HEK293 (cell line): ENCODE measurements at regions not wholly inside any gene's neighbourhood (a gene's known extent, or its start where the extent isn't known, plus 50 kb on each side); places are given as distances from the start of the nearest gene placed in this dataset.

Source experiments
- CTCF ChIA-PET: fragments of 350-600 bp; formaldehyde crosslinking; extraction: SDS; loops from one replicate; lab custom pipeline; 2021; ENCODE audit warnings: antibody characterized with exemption; lab: Yijun Ruan, JAX
- POLR2A ChIA-PET: fragments of 300-600 bp; formaldehyde crosslinking; extraction: SDS; loops from one replicate; lab custom pipeline; 2020; ENCODE audit warnings: antibody characterized with exemption, inconsistent platforms; lab: Yijun Ruan, JAX
- H3K27ac ChIP-seq: fragments of 200-500 bp; sonication (Bioruptor generic); 2 replicates; pipeline ENCODE4 v1.5.1; 2014; ENCODE audit warnings: low read depth, low read length, control low read depth, inconsistent platforms; ENCODE audit errors: extremely low read depth
- H3K36me3 ChIP-seq, 2 experiments: fragments of 200-500 bp in 1 of 2; sonication (Bioruptor generic) in 1 of 2; 1 replicate in 1 of 2; 2 replicates in 1 of 2; pipeline ENCODE4 v1.5.1; 2014 to 2017; ENCODE audit warnings: inconsistent platforms in 2 of 2, low read length in 2 of 2; ENCODE audit not compliant: control insufficient read depth in 2 of 2, insufficient read depth in 1 of 2
- H3K4me1 ChIP-seq: fragments of 200-500 bp; sonication (Bioruptor generic); 2 replicates; pipeline ENCODE4 v1.5.1; 2014; ENCODE audit warnings: mild to moderate bottlenecking, low read length, inconsistent platforms; ENCODE audit not compliant: control insufficient read depth, insufficient read depth
- H3K4me3 ChIP-seq: 2 replicates; pipeline ENCODE4 v1.5.1; 2011; ENCODE audit warnings: low read depth, mild to moderate bottlenecking, control low read depth, low read length, moderate library complexity
- H3K9me3 ChIP-seq: fragments of 200-500 bp; sonication (Bioruptor generic); 2 replicates; pipeline ENCODE4 v1.5.1; 2014; ENCODE audit warnings: low read depth, low read length, inconsistent platforms; ENCODE audit not compliant: control insufficient read depth, insufficient read depth
- GLIS1 ChIP-seq: fragments of 450-650 bp; formaldehyde crosslinking; IDR thresholded peaks from 2 replicates; pipeline ENCODE4 v1.5.1; 2016; ENCODE audit warnings: missing biosample characterization, missing genetic modification characterization
- KLF1 ChIP-seq: fragments of 450-650 bp; formaldehyde crosslinking; IDR thresholded peaks from 2 replicates; pipeline ENCODE4 v1.5.1; 2016; ENCODE audit warnings: missing biosample characterization, missing genetic modification characterization
- OVOL3 ChIP-seq: fragments of 450-650 bp; formaldehyde crosslinking; IDR thresholded peaks from 2 replicates; pipeline ENCODE4 v1.5.1; 2016; ENCODE audit warnings: missing biosample characterization, missing genetic modification characterization
- PRDM1 ChIP-seq: fragments of 450-650 bp; formaldehyde crosslinking; IDR thresholded peaks from 2 replicates; pipeline ENCODE4; 2016; ENCODE audit warnings: missing biosample characterization, missing genetic modification characterization
- SP2 ChIP-seq: fragments of 450-650 bp; formaldehyde crosslinking; IDR thresholded peaks from 2 replicates; pipeline ENCODE4 v1.5.1; 2016; ENCODE audit warnings: missing biosample characterization, missing genetic modification characterization
- ZNF10 ChIP-seq: fragments of 450-650 bp; formaldehyde crosslinking; IDR thresholded peaks from 2 replicates; pipeline ENCODE4 v1.5.1; 2017; ENCODE audit warnings: missing biosample characterization, missing genetic modification characterization
- ZNF157 ChIP-seq: fragments of 450-650 bp; formaldehyde crosslinking; IDR thresholded peaks from 2 replicates; pipeline ENCODE4 v1.5.1; 2016; ENCODE audit warnings: missing biosample characterization, missing genetic modification characterization
- ZNF214 ChIP-seq: fragments of 450-650 bp; formaldehyde crosslinking; IDR thresholded peaks from 2 replicates; pipeline ENCODE4 v1.5.1; 2017; ENCODE audit warnings: missing biosample characterization, mild to moderate bottlenecking, missing genetic modification characterization, borderline replicate concordance
- ZNF239 ChIP-seq: fragments of 450-650 bp; formaldehyde crosslinking; IDR thresholded peaks from 2 replicates; pipeline ENCODE4 v1.5.1; 2016; ENCODE audit warnings: missing biosample characterization, missing genetic modification characterization
- ZNF335 ChIP-seq: fragments of 450-650 bp; formaldehyde crosslinking; conservative IDR thresholded peaks from 2 replicates; pipeline ENCODE4 v1.5.1; 2016; ENCODE audit warnings: missing biosample characterization, missing genetic modification characterization
- ZNF37A ChIP-seq: fragments of 450-650 bp; IDR thresholded peaks from 2 replicates; pipeline ENCODE4 v1.5.1; 2018; ENCODE audit warnings: missing biosample characterization, missing genetic modification characterization
- ZNF544 ChIP-seq: fragments of 450-650 bp; formaldehyde crosslinking; IDR thresholded peaks from 2 replicates; pipeline ENCODE4 v1.5.0; 2017; ENCODE audit warnings: missing biosample characterization, missing genetic modification characterization
- ZNF555 ChIP-seq: fragments of 450-650 bp; formaldehyde crosslinking; conservative IDR thresholded peaks from 2 replicates; pipeline ENCODE4 v1.5.1; 2017; ENCODE audit warnings: missing biosample characterization, mild to moderate bottlenecking, missing genetic modification characterization, inconsistent platforms
- TF ChIP-seq, protein P1 (sequence below): fragments of 450-650 bp; formaldehyde crosslinking; conservative IDR thresholded peaks from 2 replicates; pipeline ENCODE4 v1.5.1; 2016; ENCODE audit warnings: low read depth, missing biosample characterization, missing genetic modification characterization
- TF ChIP-seq, protein P2 (sequence below): fragments of 450-650 bp; formaldehyde crosslinking; IDR thresholded peaks from 2 replicates; pipeline ENCODE4 v1.5.1; 2016; ENCODE audit warnings: missing biosample characterization, missing genetic modification characterization, borderline replicate concordance
- TF ChIP-seq, protein P3 (sequence below): fragments of 450-650 bp; formaldehyde crosslinking; IDR thresholded peaks from 2 replicates; pipeline ENCODE4 v1.5.1; 2016; ENCODE audit warnings: missing biosample characterization, missing genetic modification characterization

DNA sequence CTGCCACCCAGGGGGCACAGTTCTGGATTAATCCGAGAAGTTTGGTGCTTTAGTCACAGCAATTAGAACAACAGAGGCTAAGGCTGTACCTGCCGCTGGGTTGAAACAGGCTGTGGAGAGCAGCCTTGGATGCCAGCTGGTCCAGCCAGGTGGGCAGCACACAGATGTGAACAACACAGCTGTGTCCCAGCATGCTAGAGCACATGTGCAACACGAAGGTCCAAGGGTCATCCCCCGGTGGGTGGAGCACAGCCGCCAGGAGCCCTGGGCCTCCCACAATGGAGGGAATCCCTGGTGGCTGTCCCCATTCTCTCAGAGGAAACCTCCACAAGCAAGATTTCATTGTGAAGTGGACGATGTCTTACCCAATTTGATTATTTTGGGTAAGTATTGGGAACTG is 99.2 kb upstream of the SYNDIG1 start (continued):
- TF ChIP-seq, protein P1, sequence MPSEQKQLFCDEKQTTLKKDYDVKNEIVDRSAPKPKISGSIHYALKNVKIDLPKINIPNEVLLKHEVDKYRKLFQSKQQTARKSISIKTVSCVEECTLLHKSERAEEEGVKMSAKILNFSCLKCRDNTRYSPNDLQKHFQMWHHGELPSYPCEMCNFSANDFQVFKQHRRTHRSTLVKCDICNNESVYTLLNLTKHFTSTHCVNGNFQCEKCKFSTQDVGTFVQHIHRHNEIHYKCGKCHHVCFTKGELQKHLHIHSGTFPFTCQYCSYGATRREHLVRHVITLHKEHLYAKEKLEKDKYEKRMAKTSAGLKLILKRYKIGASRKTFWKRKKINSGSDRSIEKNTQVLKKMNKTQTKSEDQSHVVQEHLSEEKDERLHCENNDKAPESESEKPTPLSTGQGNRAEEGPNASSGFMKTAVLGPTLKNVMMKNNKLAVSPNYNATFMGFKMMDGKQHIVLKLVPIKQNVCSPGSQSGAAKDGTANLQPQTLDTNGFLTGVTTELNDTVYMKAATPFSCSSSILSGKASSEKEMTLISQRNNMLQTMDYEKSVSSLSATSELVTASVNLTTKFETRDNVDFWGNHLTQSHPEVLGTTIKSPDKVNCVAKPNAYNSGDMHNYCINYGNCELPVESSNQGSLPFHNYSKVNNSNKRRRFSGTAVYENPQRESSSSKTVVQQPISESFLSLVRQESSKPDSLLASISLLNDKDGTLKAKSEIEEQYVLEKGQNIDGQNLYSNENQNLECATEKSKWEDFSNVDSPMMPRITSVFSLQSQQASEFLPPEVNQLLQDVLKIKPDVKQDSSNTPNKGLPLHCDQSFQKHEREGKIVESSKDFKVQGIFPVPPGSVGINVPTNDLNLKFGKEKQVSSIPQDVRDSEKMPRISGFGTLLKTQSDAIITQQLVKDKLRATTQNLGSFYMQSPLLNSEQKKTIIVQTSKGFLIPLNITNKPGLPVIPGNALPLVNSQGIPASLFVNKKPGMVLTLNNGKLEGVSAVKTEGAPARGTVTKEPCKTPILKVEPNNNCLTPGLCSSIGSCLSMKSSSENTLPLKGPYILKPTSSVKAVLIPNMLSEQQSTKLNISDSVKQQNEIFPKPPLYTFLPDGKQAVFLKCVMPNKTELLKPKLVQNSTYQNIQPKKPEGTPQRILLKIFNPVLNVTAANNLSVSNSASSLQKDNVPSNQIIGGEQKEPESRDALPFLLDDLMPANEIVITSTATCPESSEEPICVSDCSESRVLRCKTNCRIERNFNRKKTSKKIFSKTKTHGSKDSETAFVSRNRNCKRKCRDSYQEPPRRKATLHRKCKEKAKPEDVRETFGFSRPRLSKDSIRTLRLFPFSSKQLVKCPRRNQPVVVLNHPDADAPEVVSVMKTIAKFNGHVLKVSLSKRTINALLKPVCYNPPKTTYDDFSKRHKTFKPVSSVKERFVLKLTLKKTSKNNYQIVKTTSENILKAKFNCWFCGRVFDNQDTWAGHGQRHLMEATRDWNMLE (tag by site-specific recombination), result no peak

DNA sequence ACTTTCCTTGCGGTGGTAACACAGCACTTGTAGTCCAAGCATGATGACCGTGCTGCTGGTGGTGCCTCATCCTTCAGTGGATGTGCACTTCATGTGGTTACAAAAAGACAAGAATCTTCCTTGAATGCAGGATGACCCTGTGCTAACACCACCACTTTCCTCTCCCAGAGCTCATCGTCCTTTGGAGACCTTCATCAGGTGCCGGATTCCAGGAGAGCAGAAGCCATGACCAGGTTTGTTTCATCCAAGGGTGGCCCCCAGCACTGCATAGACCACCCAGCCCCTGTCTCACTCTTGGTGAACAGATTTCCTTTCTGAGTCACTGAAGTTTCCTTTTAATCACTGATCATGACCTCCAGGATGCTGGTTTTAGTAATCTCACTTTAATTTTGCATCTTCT is 101.2 kb upstream of the SYNDIG1 start:
- Histone ChIP-seq H3K9me3 (no peaks in the 10 kb centered on the region), H3K4me1 (no peaks in the 10 kb centered on the region), H3K27ac (no peak overlapping the region), H3K4me3 (no peak overlapping the region), H3K36me3 (no peaks in the 10 kb centered on the region)
- CTCF ChIA-PET, result no interaction called here
- no peak for TF ChIP-seq ZNF214
- TF ChIP-seq ZNF10 (tag by site-specific recombination), result peak; percentile 49; the same call in 1 of the 2 replicates
- POLR2A ChIA-PET, result no interaction called here

DNA sequence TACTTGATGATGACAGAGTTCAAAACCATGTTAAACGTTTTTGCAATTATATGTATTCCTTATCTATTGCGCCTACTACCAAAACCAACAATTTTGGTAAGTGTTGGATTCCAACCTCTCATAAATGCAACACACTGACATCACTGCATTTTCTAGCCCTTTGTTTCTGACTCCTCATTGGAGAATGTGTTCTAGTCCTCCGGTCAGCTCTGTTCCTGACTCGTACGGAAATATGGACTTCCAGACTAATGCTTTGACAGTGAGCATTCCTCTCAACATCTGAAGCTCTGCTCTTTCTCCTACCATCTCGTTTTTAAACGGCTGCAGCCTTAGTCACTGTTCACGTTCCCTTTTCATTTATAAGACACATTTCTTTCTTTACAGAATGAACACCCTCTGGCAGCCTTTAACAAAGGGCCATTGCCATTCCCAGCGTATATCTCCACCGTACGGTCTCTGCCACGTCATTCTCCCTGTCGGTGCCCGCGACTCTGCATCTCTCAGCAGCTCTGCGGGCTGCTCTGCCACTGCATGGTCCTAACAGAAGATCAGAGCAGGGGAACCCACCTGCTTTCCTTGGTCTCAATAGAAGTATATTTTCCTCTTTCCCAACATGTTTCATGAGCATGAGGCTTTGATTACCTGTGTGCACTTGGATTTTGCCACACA is 103.0 kb upstream of the SYNDIG1 start:
- TF ChIP-seq ZNF37A (tag by site-specific recombination) (no peak), KLF1 (tag by site-specific recombination) (no peak), SP2 (no peak)
- H3K4me3 ChIP-seq, result no peak overlapping the region
- H3K36me3 ChIP-seq, result no peaks in the 10 kb centered on the region
- CTCF ChIA-PET, result no interaction called here
- POLR2A ChIA-PET, result no interaction called here
- H3K4me1 ChIP-seq, result no peaks in the 10 kb centered on the region
- no peak overlapping the region for H3K27ac ChIP-seq
- no peaks in the 10 kb centered on the region for H3K9me3 ChIP-seq

DNA sequence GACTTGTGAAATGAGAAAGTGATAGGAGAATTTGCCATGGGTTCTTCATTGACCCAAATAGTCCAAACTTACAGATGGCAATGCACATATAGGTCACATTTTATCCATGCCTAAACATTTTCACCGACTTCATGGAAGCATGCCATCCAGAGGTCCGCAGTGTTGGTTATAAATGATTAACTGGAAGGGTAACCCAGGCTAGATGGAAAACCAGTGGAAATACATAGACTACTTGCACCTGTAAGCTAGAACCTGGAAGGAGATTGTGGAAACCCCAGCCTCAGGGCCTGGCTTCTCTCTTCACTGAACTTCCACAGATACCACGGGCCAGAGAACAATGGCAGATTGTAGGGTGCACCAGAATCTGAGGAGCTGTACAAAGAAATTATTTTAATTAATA is 103.8 kb upstream of the SYNDIG1 start:
- Histone ChIP-seq H3K27ac (no peak overlapping the region), H3K4me3 (no peak overlapping the region), H3K36me3 (no peaks in the 10 kb centered on the region), H3K4me1 (no peaks in the 10 kb centered on the region), H3K9me3 (no peaks in the 10 kb centered on the region)
- CTCF ChIA-PET, result no interaction called here
- POLR2A ChIA-PET, result no interaction called here
- TF ChIP-seq GLIS1, result no peak
- TF ChIP-seq ZNF335 (tag by site-specific recombination), result no peak
- no peak for TF ChIP-seq ZNF157 (tag by site-specific recombination)
- TF ChIP-seq, protein P2, sequence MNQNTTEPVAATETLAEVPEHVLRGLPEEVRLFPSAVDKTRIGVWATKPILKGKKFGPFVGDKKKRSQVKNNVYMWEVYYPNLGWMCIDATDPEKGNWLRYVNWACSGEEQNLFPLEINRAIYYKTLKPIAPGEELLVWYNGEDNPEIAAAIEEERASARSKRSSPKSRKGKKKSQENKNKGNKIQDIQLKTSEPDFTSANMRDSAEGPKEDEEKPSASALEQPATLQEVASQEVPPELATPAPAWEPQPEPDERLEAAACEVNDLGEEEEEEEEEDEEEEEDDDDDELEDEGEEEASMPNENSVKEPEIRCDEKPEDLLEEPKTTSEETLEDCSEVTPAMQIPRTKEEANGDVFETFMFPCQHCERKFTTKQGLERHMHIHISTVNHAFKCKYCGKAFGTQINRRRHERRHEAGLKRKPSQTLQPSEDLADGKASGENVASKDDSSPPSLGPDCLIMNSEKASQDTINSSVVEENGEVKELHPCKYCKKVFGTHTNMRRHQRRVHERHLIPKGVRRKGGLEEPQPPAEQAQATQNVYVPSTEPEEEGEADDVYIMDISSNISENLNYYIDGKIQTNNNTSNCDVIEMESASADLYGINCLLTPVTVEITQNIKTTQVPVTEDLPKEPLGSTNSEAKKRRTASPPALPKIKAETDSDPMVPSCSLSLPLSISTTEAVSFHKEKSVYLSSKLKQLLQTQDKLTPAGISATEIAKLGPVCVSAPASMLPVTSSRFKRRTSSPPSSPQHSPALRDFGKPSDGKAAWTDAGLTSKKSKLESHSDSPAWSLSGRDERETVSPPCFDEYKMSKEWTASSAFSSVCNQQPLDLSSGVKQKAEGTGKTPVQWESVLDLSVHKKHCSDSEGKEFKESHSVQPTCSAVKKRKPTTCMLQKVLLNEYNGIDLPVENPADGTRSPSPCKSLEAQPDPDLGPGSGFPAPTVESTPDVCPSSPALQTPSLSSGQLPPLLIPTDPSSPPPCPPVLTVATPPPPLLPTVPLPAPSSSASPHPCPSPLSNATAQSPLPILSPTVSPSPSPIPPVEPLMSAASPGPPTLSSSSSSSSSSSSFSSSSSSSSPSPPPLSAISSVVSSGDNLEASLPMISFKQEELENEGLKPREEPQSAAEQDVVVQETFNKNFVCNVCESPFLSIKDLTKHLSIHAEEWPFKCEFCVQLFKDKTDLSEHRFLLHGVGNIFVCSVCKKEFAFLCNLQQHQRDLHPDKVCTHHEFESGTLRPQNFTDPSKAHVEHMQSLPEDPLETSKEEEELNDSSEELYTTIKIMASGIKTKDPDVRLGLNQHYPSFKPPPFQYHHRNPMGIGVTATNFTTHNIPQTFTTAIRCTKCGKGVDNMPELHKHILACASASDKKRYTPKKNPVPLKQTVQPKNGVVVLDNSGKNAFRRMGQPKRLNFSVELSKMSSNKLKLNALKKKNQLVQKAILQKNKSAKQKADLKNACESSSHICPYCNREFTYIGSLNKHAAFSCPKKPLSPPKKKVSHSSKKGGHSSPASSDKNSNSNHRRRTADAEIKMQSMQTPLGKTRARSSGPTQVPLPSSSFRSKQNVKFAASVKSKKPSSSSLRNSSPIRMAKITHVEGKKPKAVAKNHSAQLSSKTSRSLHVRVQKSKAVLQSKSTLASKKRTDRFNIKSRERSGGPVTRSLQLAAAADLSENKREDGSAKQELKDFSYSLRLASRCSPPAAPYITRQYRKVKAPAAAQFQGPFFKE (tag by site-specific recombination), result no peak
- no peak for TF ChIP-seq ZNF239
- TF ChIP-seq SP2, result no peak
- no peak for TF ChIP-seq PRDM1
- TF ChIP-seq ZNF544 (tag by site-specific recombination), result no peak
- TF ChIP-seq, protein P3, sequence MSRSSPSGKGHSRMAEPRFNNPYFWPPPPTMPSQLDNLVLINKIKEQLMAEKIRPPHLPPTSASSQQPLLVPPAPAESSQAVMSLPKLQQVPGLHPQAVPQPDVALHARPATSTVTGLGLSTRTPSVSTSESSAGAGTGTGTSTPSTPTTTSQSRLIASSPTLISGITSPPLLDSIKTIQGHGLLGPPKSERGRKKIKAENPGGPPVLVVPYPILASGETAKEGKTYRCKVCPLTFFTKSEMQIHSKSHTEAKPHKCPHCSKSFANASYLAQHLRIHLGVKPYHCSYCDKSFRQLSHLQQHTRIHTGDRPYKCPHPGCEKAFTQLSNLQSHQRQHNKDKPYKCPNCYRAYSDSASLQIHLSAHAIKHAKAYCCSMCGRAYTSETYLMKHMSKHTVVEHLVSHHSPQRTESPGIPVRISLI, result no peak
- TF ChIP-seq ZNF555 (tag by site-specific recombination), result no peak
- TF ChIP-seq OVOL3 (tag by site-specific recombination), result no peak
